Activated naive CD8-positive, alpha-beta T cell treated with anti-CD3 and anti-CD28 coated beads, Interleukin-2, amount 10 ng/mL, durations not matched to agents 7 days and 5 days (primary cell): ENCODE measurements at regions not wholly inside any gene's neighbourhood (a gene's known extent, or its start where the extent isn't known, plus 50 kb on each side); places are given as distances from the start of the nearest gene placed in this dataset.

Experiments used
- ATAC-seq: fragments of 150-1000 bp; cut with Tn5 transposase; one replicate; pipeline ENCODE4 v1.10.0; 2021; ENCODE audit warnings: low read depth, moderate library complexity
- POLR2A ChIA-PET: fragments of 350-600 bp; sonication (Branson Sonifier 250); formaldehyde crosslinking; loops from one replicate; lab custom pipeline; 2021; ENCODE audit warnings: antibody characterized with exemption; lab: Charles Lee
- DNase-seq: peaks from one replicate; pipeline ENCODE4 v3.0.0; 2021
- H3K27ac Mint-ChIP-seq: one replicate; pipeline ENCODE4 v1.8.0; 2022; ENCODE audit warnings: mild to moderate bottlenecking, mixed read lengths
- H3K27me3 Mint-ChIP-seq: one replicate; pipeline ENCODE4 v1.8.0; 2022; ENCODE audit warnings: mild to moderate bottlenecking, moderate library complexity, mixed read lengths
- H3K36me3 Mint-ChIP-seq: one replicate; pipeline ENCODE4 v1.8.0; 2021; ENCODE audit warnings: mild to moderate bottlenecking, mixed read lengths
- H3K4me1 Mint-ChIP-seq: one replicate; pipeline ENCODE4 v1.8.0; 2021; ENCODE audit warnings: mixed read lengths
- H3K4me3 Mint-ChIP-seq: one replicate; pipeline ENCODE4 v1.8.0; 2022; ENCODE audit warnings: mild to moderate bottlenecking, moderate library complexity, mixed read lengths
- H3K9me3 Mint-ChIP-seq: one replicate; pipeline ENCODE4 v1.8.0; 2021; ENCODE audit warnings: mixed read lengths

- H3K4me1 Mint-ChIP-seq: peaks cover 31% of the 10 kb centered on the region
- H3K27ac Mint-ChIP-seq: peak overlapping the region; percentile 86
- H3K27me3 Mint-ChIP-seq: no peaks in the 10 kb centered on the region
- POLR2A ChIA-PET: interaction anchor here (0.6 kb wide), 1 partner anchor 14 kb away, joined by 4 read pairs; no protein-coding TSS in a partner anchor
- H3K36me3 Mint-ChIP-seq: peaks cover 3% of the 10 kb centered on the region
- H3K9me3 Mint-ChIP-seq: no peaks in the 10 kb centered on the region
- H3K4me3 Mint-ChIP-seq: peak overlapping the region; percentile 55
- no peak for DNase-seq
- ATAC-seq: no peak
Observed at GRCh38 chr14:98161356-98161755, 1110.6 kb downstream of the BCL11B start.

- peak overlapping the region; percentile 70 for H3K4me3 Mint-ChIP-seq
- POLR2A ChIA-PET: interaction anchor here (0.7 kb wide), 1 partner anchor 32 kb away, joined by 3 read pairs; no protein-coding TSS in a partner anchor
- H3K36me3 Mint-ChIP-seq: peaks cover 3% of the 10 kb centered on the region
- peak overlapping the region; percentile 90 for H3K27ac Mint-ChIP-seq
- peaks cover 34% of the 10 kb centered on the region for H3K4me1 Mint-ChIP-seq
- no peaks in the 10 kb centered on the region for H3K9me3 Mint-ChIP-seq
- no peaks in the 10 kb centered on the region for H3K27me3 Mint-ChIP-seq
- no peak for DNase-seq
- no peak for ATAC-seq
Observed at GRCh38 chr14:98162856-98163805, 1108.9 kb downstream of the BCL11B start.

- Mint-ChIP-seq H3K4me1 (peaks cover 39% of the 10 kb centered on the region), H3K9me3 (no peaks in the 10 kb centered on the region), H3K27me3 (no peaks in the 10 kb centered on the region), H3K36me3 (peaks cover 5% of the 10 kb centered on the region), H3K27ac (peak overlapping the region; percentile 31), H3K4me3 (peak overlapping the region; percentile 70)
- no peak for DNase-seq
- POLR2A ChIA-PET: interaction anchor here (0.5 to 1.4 kb wide), 3 partner anchors 20 to 185 kb away, joined by 3 to 5 read pairs (median 4); no protein-coding TSS in a partner anchor
- no peak for ATAC-seq
Observed at GRCh38 chr14:98163873-98164272, 1108.1 kb downstream of the BCL11B start.

GRCh38 chr14:98165976-98166375 lies 1106.0 kb downstream of the BCL11B start:
- ATAC-seq (no peak), DNase-seq (no peak)
- POLR2A ChIA-PET: interaction anchor here (0.8 to 1.8 kb wide), 5 partner anchors 10 to 40 kb away, joined by 3 to 6 read pairs (median 3); no protein-coding TSS in a partner anchor
- Mint-ChIP-seq H3K36me3 (peaks cover 7% of the 10 kb centered on the region), H3K4me1 (peaks cover 53% of the 10 kb centered on the region), H3K4me3 (peak overlapping the region; percentile 33), H3K27ac (peak overlapping the region; percentile 44), H3K27me3 (no peaks in the 10 kb centered on the region), H3K9me3 (no peaks in the 10 kb centered on the region)

- H3K27me3 Mint-ChIP-seq: no peaks in the 10 kb centered on the region
- DNase-seq (no peak), ATAC-seq (peak; percentile 19)
- H3K27ac Mint-ChIP-seq: peak overlapping the region; percentile 80
- peaks cover 62% of the 10 kb centered on the region for H3K4me1 Mint-ChIP-seq
- peaks cover 7% of the 10 kb centered on the region for H3K36me3 Mint-ChIP-seq
- no peaks in the 10 kb centered on the region for H3K9me3 Mint-ChIP-seq
- POLR2A ChIA-PET: interaction anchor here (1.0 to 1.8 kb wide), 4 partner anchors 11 to 60 kb away, joined by 3 to 6 read pairs (median 4); no protein-coding TSS in a partner anchor
- H3K4me3 Mint-ChIP-seq: peak overlapping the region; percentile 46
Observed at GRCh38 chr14:98167275-98167674, 1104.7 kb downstream of the BCL11B start.

- POLR2A ChIA-PET: interaction anchor here (0.5 to 1.3 kb wide), 6 partner anchors 14 to 59 kb away, joined by 3 to 6 read pairs (median 3); no protein-coding TSS in a partner anchor
- Mint-ChIP-seq H3K27me3 (no peaks in the 10 kb centered on the region), H3K9me3 (no peaks in the 10 kb centered on the region), H3K4me3 (peak overlapping the region; percentile 46), H3K36me3 (peaks cover 7% of the 10 kb centered on the region), H3K27ac (peak overlapping the region; percentile 80), H3K4me1 (peaks cover 64% of the 10 kb centered on the region)
- DNase-seq (peak; percentile 60), ATAC-seq (peak; percentile 28)
Observed at GRCh38 chr14:98167705-98168104, 1104.3 kb downstream of the BCL11B start.

GRCh38 chr14:98168211-98168985 lies 1103.6 kb downstream of the BCL11B start:
- H3K4me3 Mint-ChIP-seq: peak overlapping the region; percentile 1
- H3K27ac Mint-ChIP-seq: peak overlapping the region; percentile 79
- H3K36me3 Mint-ChIP-seq: peaks cover 6% of the 10 kb centered on the region
- H3K9me3 Mint-ChIP-seq: no peaks in the 10 kb centered on the region
- ATAC-seq: no peak
- DNase-seq: no peak
- POLR2A ChIA-PET: interaction anchor here (0.5 to 2.3 kb wide), 6 partner anchors 14 to 28 kb away, joined by 3 to 9 read pairs (median 3); no protein-coding TSS in a partner anchor
- peaks cover 66% of the 10 kb centered on the region for H3K4me1 Mint-ChIP-seq
- H3K27me3 Mint-ChIP-seq: no peaks in the 10 kb centered on the region

- no peak for DNase-seq
- no peaks in the 10 kb centered on the region for H3K27me3 Mint-ChIP-seq
- H3K4me3 Mint-ChIP-seq: no peak overlapping the region
- POLR2A ChIA-PET: interaction anchor here (1.2 to 2.3 kb wide), 2 partner anchors 20 to 1099 kb away, joined by 4 to 9 read pairs; no protein-coding TSS in a partner anchor
- ATAC-seq: no peak
- no peaks in the 10 kb centered on the region for H3K9me3 Mint-ChIP-seq
- H3K36me3 Mint-ChIP-seq: peaks cover 6% of the 10 kb centered on the region
- H3K27ac Mint-ChIP-seq: peak overlapping the region; percentile 79
- H3K4me1 Mint-ChIP-seq: peaks cover 67% of the 10 kb centered on the region
Observed at GRCh38 chr14:98169170-98169587, 1102.8 kb downstream of the BCL11B start.

GRCh38 chr14:98170575-98170974 lies 1101.4 kb downstream of the BCL11B start:
- ATAC-seq: no peak

GRCh38 chr14:98171654-98172053 lies 1100.3 kb downstream of the BCL11B start:
- DNase-seq (no peak), ATAC-seq (no peak)
- Mint-ChIP-seq H3K4me1 (peaks cover 84% of the 10 kb centered on the region), H3K27ac (peak overlapping the region; percentile 93), H3K4me3 (no peak overlapping the region), H3K27me3 (no peaks in the 10 kb centered on the region), H3K9me3 (no peaks in the 10 kb centered on the region), H3K36me3 (peaks cover 6% of the 10 kb centered on the region)
- POLR2A ChIA-PET: no interaction called here

More at GRCh38 chr14:98170575-98170974, 1101.4 kb downstream of the BCL11B start:
- POLR2A ChIA-PET: interaction anchor here (2.3 kb wide), 1 partner anchor 19 kb away, joined by 9 read pairs; no protein-coding TSS in a partner anchor
- Mint-ChIP-seq H3K4me3 (no peak overlapping the region), H3K36me3 (peaks cover 6% of the 10 kb centered on the region), H3K9me3 (no peaks in the 10 kb centered on the region), H3K4me1 (peaks cover 77% of the 10 kb centered on the region), H3K27ac (peak overlapping the region; percentile 67), H3K27me3 (no peaks in the 10 kb centered on the region)
- no peak for DNase-seq

GRCh38 chr14:98172243-98172778 lies 1099.7 kb downstream of the BCL11B start:
- no peak for DNase-seq
- H3K4me3 Mint-ChIP-seq: peak overlapping the region; percentile 10
- peaks cover 6% of the 10 kb centered on the region for H3K36me3 Mint-ChIP-seq
- no peaks in the 10 kb centered on the region for H3K27me3 Mint-ChIP-seq
- POLR2A ChIA-PET: interaction anchor here (0.9 to 2.1 kb wide), 9 partner anchors 10 to 1100 kb away, joined by 3 to 33 read pairs (median 9); partner anchors contain the start of gene BCL11B
- no peak for ATAC-seq
- peaks cover 88% of the 10 kb centered on the region for H3K4me1 Mint-ChIP-seq
- no peaks in the 10 kb centered on the region for H3K9me3 Mint-ChIP-seq
- H3K27ac Mint-ChIP-seq: peak overlapping the region; percentile 93

- H3K27ac Mint-ChIP-seq: peak overlapping the region; percentile 93
- DNase-seq (peak; percentile 64), ATAC-seq (peak; percentile 48)
- H3K9me3 Mint-ChIP-seq: no peaks in the 10 kb centered on the region
- H3K27me3 Mint-ChIP-seq: no peaks in the 10 kb centered on the region
- peaks cover 5% of the 10 kb centered on the region for H3K36me3 Mint-ChIP-seq
- peaks cover 89% of the 10 kb centered on the region for H3K4me1 Mint-ChIP-seq
- H3K4me3 Mint-ChIP-seq: peak overlapping the region; percentile 69
- POLR2A ChIA-PET: interaction anchor here (0.8 to 2.1 kb wide), 14 partner anchors 9 to 1099 kb away, joined by 3 to 33 read pairs (median 6); partner anchors contain the start of gene BCL11B
Observed at GRCh38 chr14:98173305-98173704, 1098.7 kb downstream of the BCL11B start.
